MG63 (cell line): ENCODE measurements at regions not wholly inside any gene's neighbourhood (a gene's known extent, or its start where the extent isn't known, plus 50 kb on each side); places are given as distances from the start of the nearest gene placed in this dataset.

ENCODE experiments used
- DNase-seq: peaks from one replicate; pipeline ENCODE4 v3.0.0-alpha.2; 2020
- H3K27me3 ChIP-seq: fragments of 250-450 bp; sonication (Bioruptor Pico); 2 replicates; pipeline ENCODE4 v1.5.1; 2020; ENCODE audit warnings: mild to moderate bottlenecking, moderate library complexity
- H3K36me3 ChIP-seq: fragments of 250-450 bp; sonication (Bioruptor Pico); 2 replicates; pipeline ENCODE4 v1.5.1; 2020; ENCODE audit warnings: mild to moderate bottlenecking, moderate library complexity
- H3K4me3 ChIP-seq: fragments of 250-450 bp; sonication (Bioruptor Pico); 2 replicates; pipeline ENCODE4 v1.5.1; 2020; ENCODE audit warnings: mild to moderate bottlenecking, moderate library complexity
- H3K9me3 ChIP-seq: fragments of 250-450 bp; sonication (Bioruptor Pico); 2 replicates; pipeline ENCODE4 v1.5.1; 2020; ENCODE audit warnings: mild to moderate bottlenecking, moderate library complexity

DNA sequence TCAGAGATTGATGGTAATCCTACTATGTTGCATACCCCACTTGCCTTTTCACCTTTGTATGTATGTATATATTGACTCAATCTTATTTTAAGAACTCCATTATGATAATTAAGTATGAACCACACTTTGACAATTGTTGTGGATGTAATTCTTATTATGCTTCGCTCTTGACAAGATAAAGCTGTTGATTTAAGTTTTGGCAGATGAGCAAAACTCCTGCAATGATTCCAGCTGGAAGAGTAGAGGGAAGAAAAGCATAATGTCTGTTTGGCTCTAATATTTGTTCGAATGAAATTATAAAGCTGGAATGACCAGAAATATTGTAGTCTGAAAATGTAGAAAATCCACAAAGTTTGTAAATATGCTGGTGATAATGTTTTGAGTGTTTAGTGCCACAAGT is 83.8 kb upstream of the AKR1E2 start:
- Histone ChIP-seq H3K9me3 (no peaks in the 10 kb centered on the region), H3K27me3 (no peaks in the 10 kb centered on the region), H3K4me3 (no peak overlapping the region), H3K36me3 (no peaks in the 10 kb centered on the region)
- no peak for DNase-seq

DNA sequence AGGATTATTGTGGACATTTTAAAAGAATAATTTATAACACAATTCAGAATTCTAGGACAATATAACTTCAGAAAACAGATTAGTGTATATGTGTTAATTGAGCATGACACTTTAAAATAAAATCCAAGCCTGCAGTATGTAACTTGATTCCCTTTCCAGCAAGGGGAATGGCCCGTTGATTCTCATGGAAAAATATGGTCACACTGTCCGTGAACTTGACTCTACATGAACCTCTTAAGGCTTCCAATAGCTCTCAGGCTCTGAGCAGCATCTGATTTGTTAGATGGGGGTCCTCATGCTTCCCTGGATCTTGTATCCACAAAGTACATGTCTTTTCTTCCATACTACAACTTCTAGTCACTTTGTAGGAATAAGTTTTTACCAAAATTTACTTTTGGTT is 85.5 kb upstream of the AKR1E2 start:
- no peak for DNase-seq
- Histone ChIP-seq H3K27me3 (no peaks in the 10 kb centered on the region), H3K9me3 (no peaks in the 10 kb centered on the region), H3K36me3 (no peaks in the 10 kb centered on the region), H3K4me3 (no peak overlapping the region)

DNA sequence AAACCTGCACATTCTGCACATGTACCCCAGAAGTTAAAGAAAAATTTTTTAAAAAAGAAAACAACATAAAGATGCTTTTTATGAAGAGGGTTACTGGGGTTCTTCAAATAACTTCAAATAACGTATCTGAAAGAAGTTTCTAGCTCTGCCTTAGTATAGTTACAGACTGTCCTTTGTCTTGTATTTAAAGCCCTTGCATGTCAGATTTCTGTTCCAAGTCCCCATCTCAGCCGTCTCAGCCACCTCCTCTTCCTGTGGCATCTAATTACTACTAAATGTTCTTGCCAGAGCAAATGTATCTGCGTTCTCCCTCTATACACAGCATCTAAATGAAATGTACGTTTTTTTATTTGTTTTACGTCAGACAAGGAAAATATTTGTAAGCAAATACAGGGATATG is 89.4 kb upstream of the AKR1E2 start:
- no peaks in the 10 kb centered on the region for H3K9me3 ChIP-seq
- no peak overlapping the region for H3K4me3 ChIP-seq
- no peak for DNase-seq
- H3K27me3 ChIP-seq: no peaks in the 10 kb centered on the region
- no peaks in the 10 kb centered on the region for H3K36me3 ChIP-seq

DNA sequence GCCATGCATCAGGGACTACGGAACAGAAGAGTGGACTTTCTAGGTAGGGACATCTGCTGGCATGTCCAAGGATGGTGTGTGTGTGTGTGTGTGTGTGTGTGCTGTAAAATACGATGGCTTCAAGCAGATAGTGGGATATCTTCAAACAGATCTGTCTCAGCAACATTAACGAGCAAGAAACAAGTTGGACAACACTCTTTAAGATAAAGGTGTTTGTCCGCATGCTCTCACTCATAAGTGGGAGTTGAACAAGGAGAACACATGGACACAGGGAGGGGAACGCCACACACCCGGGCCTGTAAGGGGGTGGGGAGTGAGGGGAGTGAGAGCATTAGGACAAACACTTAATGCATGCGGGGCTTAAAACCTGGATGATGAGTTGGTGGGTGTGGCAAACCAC is 89.8 kb upstream of the AKR1E2 start:
- DNase-seq: no peak
- no peaks in the 10 kb centered on the region for H3K27me3 ChIP-seq
- no peaks in the 10 kb centered on the region for H3K9me3 ChIP-seq
- no peaks in the 10 kb centered on the region for H3K36me3 ChIP-seq
- H3K4me3 ChIP-seq: no peak overlapping the region

DNA sequence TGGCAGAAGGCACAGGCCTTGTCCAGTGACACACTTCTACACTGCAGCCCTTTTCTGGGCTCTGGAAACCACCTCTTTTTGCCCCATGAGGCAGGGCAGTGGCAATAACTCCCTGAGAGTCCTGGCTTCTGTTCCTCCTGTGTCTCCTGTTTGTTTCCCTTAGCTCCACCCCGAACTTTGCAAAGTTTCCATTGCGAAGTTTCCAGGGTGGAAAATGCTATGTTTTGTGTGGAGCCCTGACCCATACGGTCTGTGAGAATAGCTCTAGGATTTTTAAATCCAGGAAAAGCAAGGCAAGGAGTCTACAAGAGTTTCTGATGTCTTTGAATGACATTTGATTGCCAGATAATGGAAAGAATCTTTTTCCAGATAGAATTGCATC is 92.2 kb upstream of the AKR1E2 start:
- Histone ChIP-seq H3K36me3 (no peaks in the 10 kb centered on the region), H3K4me3 (no peak overlapping the region), H3K9me3 (no peaks in the 10 kb centered on the region), H3K27me3 (no peaks in the 10 kb centered on the region)
- no peak for DNase-seq

DNA sequence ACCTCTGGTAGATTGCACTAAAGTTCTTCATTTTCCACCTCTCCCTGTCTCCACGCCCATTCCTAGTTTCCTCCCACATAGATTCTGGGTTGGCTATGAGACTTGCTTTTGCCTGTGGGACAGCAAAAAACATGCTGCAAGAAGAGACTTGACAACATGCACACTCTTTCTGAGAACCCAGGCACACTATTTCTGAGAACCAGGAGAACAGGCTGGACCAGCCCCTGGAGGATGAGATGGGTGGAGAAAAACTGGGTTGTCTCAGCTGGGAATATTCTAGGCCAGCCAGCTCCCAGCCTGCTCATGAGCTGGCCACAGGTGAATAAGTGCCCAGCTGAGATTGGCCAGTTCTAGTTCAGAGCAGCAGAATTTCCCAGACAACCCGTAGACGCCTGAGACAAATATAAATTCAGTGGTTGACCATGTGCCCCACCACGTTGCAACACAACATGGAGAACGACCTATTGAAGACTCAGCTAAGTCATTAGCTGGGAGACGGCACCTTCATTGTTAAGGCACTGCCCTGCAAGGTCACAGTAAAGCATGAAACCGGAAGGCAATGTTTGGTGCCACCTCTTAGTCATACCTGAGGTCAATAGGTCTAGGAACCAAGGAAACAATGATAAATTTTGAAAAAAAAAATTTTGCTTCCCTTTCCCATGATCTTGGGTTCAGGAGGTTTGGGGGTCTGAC is 92.7 kb upstream of the AKR1E2 start:
- DNase-seq: no peak
- H3K4me3 ChIP-seq: no peak overlapping the region
- H3K9me3 ChIP-seq: no peaks in the 10 kb centered on the region
- no peaks in the 10 kb centered on the region for H3K27me3 ChIP-seq
- H3K36me3 ChIP-seq: no peaks in the 10 kb centered on the region

DNA sequence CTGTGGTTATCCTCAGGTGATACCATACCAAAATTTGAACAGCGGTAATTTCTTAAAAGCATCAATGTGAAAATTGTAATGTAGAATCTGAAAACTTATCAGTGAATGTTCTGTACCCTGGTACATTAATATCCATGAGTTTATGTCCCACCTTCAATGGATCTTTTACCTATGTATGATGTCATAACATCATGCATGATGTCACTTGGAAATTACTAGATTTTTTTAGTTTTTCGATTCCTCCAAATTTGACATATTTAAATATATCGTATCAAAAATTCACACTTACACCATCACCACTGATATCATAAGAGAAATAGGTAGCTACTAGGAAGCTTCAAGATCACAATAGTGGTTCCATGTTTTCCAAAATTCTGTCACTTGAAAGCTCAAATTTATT is 95.0 kb upstream of the AKR1E2 start:
- H3K36me3 ChIP-seq: no peaks in the 10 kb centered on the region
- no peaks in the 10 kb centered on the region for H3K9me3 ChIP-seq
- no peak for DNase-seq
- no peak overlapping the region for H3K4me3 ChIP-seq
- no peaks in the 10 kb centered on the region for H3K27me3 ChIP-seq

DNA sequence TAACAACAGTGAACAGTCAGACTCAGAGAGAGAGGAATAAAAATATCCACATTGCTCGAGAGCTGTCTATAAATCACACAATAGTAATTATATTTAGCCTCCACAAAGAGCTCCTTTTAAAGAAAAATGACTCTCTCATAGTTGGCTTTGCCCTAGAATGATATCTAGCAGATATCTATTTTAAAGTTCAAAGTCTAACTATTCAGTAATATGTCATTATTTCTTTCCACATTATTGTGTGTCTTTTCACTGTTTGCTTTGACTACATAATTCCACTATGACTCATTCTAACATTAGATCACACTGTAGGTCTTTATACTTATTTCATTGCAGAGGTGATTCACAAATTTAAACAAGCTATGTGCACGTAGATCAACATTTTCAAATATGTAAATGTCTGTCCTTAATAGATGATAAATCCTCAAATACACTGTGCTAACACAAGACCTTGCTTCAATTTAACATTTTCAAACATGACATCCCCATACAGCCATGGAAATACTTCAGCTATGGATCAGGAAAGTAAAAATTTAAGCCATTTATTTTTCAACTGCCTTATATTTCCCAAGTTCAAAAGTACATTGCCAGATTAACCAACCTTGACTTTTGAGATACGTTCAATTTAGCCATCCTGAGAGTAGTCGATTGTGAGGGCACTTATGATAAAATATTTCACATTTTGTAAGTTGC is 99.9 kb upstream of the AKR1E2 start:
- Histone ChIP-seq H3K4me3 (no peak overlapping the region), H3K36me3 (no peaks in the 10 kb centered on the region; the same call in 1 of the 2 replicates), H3K9me3 (peaks cover 4% of the 10 kb centered on the region), H3K27me3 (no peaks in the 10 kb centered on the region)
- DNase-seq: no peak

DNA sequence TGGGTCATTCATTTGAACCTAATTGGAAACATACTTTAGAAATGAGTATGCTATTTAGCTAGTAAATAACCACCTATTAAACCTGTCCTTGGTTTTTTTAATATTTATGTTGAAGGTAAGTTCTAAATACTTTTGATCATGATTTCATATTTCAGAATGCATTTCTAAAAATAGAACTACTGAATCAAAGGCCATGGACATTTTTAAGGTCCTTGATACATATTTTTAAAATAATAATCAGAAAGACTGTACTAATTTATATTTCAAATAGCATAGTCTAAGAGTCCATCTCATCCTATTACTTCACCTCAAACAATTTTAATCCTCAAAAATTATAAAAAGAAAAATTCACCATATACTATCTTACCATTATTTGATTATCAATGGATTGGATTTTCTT is 102.1 kb upstream of the AKR1E2 start:
- H3K36me3 ChIP-seq: no peaks in the 10 kb centered on the region; the same call in 1 of the 2 replicates
- no peaks in the 10 kb centered on the region for H3K27me3 ChIP-seq
- H3K9me3 ChIP-seq: peaks cover 6% of the 10 kb centered on the region
- no peak for DNase-seq
- H3K4me3 ChIP-seq: no peak overlapping the region

DNA sequence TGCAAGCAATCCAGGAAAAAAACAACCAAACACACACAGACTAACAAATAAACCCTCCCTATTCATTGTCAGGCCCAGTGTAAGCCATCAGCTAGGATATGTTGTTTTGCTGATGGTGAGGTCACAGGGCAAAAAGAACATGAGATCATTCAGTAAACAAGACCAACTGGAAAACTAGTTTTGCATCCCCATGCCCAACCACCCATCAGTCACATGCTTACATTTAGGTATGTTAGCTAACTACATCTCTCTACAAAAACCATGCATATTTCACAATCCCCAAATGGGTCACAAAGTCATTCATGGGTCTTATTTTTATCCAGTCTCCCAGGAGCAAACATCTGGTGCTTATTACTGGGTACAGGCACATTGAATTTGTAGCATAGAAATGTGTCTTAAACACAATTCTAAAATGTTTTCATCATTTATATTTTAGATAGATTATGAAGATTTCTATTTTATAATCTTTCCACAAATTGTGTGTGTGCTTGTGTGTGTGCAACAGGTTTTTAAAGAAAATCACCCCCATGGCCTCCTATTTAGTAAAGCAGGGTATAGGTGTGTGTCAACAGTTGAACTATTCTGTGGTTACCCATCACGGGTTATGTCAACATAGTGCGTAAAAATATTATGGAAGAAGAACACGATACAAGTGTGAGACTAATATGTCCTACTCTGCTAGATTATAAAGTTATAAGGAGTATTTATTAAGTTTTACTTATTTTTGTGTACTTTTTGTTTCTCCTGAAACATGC is 103.8 kb upstream of the AKR1E2 start:
- H3K4me3 ChIP-seq: no peak overlapping the region
- no peak for DNase-seq
- no peaks in the 10 kb centered on the region; the same call in 1 of the 2 replicates for H3K36me3 ChIP-seq
- peaks cover 6% of the 10 kb centered on the region for H3K9me3 ChIP-seq
- H3K27me3 ChIP-seq: no peaks in the 10 kb centered on the region

DNA sequence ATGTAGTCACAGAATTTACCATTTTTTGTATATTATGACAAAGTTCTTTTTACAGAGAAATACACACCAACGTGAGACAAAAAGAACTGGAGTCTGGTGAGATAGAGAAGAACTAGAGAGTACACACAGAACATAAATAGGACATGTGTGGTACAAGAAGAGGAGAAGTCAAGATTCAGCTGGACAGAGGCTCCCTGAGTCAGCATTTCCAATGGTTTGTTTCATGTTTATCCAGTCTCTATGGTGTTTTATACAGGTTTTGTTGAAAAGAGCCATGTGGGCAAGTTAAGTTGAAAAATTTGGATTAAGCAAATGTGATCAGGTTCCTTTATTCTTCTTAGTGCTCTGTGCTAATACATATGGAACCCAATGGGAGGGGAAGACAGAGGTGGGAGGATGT is 105.5 kb upstream of the AKR1E2 start:
- Histone ChIP-seq H3K27me3 (no peaks in the 10 kb centered on the region), H3K4me3 (no peak overlapping the region), H3K9me3 (peaks cover 6% of the 10 kb centered on the region), H3K36me3 (no peaks in the 10 kb centered on the region; the same call in 1 of the 2 replicates)
- DNase-seq: no peak

DNA sequence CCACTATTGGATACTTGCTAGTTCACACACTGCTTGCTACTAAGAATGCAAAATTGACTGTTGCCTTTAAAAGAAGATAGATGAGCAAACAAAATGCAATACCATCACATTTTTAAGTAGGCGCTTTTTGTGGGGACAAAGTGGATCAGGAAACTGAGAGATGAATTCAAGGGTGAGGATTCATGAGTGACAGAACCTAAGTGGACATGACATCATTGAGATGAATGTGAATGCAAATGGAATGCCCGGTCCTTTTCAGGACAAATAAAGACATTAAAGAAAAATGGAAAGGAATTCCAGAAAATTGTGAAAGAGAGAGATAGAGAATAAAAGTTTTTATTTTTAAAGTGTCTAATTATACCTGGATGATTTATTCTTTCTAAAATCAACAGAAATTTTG is 106.3 kb upstream of the AKR1E2 start:
- Histone ChIP-seq H3K4me3 (no peak overlapping the region), H3K9me3 (peaks cover 6% of the 10 kb centered on the region), H3K27me3 (no peaks in the 10 kb centered on the region), H3K36me3 (no peaks in the 10 kb centered on the region; the same call in 1 of the 2 replicates)
- DNase-seq: no peak

DNA sequence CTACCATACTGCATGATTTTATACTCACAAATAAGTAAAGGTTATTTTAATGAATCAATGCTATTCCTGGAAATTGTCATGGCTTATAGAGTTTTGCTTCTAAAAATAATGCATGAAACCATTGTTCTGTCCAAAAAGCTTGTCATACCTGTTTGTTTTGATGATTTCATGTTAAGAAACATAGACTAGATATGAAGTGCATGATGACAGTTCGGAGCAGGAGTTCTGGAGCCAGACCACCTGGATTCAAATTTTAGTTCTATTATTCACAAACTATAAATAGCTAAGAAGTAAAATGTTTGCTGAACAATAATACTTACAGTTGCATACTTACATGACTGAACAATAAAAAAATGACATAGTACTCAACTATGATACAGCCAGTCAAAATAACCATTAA is 107.0 kb upstream of the AKR1E2 start:
- peak; percentile 21 for DNase-seq
- Histone ChIP-seq H3K4me3 (no peak overlapping the region), H3K27me3 (no peaks in the 10 kb centered on the region), H3K36me3 (no peaks in the 10 kb centered on the region; the same call in 1 of the 2 replicates), H3K9me3 (peaks cover 6% of the 10 kb centered on the region)

DNA sequence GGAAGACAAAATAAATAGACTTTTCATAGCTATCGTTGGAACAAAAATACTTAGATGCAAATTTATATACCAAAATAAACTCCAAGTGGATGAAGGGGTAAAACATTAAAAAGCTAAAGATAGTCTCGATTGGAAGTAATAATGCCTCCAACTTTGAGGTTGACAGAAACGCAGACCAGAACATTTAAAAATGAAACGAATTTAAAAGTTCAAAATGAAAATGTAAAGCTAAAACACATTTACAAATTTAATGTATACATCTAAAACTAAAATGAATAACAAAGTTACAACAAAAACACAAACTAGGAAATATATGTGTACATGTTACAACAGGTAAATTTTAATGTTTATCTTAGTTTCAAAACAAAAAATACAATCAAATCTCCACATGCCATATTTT is 107.5 kb upstream of the AKR1E2 start:
- Histone ChIP-seq H3K36me3 (no peaks in the 10 kb centered on the region; the same call in 1 of the 2 replicates), H3K27me3 (no peaks in the 10 kb centered on the region)

DNA sequence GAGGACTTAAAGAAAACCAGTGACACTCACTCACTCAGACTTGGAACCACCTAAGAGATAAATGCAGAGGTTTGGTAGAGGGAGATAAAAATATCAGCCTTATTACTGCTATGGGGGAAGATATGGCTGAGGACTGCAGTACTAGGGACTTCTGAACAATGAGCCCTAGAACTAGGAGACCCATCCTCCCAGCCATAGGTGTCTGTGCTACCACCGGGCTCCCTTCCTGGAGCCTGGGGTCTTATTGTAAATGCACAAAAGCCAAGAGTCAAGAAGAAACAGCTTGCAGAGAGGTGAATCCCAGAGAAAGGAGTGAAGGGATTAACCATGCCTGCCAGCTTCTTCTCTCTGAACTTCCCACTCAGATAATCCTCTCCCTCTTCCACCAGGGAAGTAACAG is 108.3 kb upstream of the AKR1E2 start:
- no peaks in the 10 kb centered on the region for H3K27me3 ChIP-seq
- H3K4me3 ChIP-seq: no peak overlapping the region
- peaks cover 6% of the 10 kb centered on the region for H3K9me3 ChIP-seq
- no peaks in the 10 kb centered on the region; the same call in 1 of the 2 replicates for H3K36me3 ChIP-seq
- DNase-seq: no peak

More for the DNA sequence above, 107.5 kb upstream of the AKR1E2 start:
- DNase-seq: no peak
- Histone ChIP-seq H3K9me3 (peaks cover 6% of the 10 kb centered on the region), H3K4me3 (no peak overlapping the region)

DNA sequence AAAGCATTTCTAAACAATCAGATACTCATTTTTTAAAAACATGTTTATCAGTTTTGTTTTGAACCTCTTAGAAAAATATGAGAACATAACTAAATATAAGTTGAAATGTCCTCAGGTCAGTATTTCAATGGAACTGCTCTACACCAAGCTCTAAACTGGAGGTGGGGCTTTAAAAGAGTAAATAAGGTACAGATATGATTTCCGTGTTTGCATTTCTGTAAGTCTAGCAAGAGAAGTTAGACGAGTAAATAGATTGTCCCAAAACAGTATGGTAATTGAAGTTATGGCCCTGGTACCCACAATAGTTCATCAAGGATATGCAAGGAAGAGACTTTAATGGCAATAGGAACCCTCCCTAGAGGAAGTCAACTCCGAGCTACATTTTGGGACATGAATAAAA is 115.1 kb upstream of the AKR1E2 start:
- DNase-seq: no peak
- no peaks in the 10 kb centered on the region for H3K9me3 ChIP-seq
- no peak overlapping the region for H3K4me3 ChIP-seq
- no peaks in the 10 kb centered on the region for H3K27me3 ChIP-seq
- H3K36me3 ChIP-seq: no peaks in the 10 kb centered on the region

DNA sequence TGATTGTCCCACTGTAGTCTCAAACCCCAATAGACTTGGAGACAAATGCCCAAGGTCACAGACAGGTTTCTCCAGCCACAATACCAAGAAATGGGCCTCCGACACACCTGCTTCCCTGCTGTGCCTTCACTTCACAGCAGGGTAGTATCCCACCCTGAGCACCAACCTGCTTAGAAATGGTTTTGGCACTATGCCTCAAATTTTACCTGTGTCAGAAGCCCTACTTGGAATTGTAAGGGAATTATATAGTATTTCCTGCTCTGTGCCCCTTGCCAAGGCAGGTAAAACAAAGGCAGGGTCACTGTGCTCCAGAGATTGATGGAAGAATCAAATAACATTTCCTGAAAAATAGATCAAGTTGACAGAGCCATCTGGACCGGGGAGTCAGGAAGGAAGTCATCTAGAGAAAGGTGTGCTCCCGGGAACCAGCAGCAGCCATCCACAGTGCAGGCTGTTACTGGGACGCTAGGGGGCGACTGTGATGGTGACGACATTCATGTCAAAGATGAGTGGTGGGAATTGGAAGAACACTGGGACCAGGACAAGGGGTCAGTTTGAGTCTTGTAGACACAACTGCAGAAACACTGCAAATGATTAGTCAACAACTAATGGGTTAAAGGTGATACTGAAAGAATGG is 117.8 kb upstream of the AKR1E2 start:
- DNase-seq: no peak
- no peaks in the 10 kb centered on the region for H3K36me3 ChIP-seq
- no peaks in the 10 kb centered on the region for H3K9me3 ChIP-seq
- H3K4me3 ChIP-seq: no peak overlapping the region
- no peaks in the 10 kb centered on the region for H3K27me3 ChIP-seq
